NCI-H2171 (cell line): ENCODE measurements at regions not wholly inside any gene's neighbourhood (a gene's known extent, or its start where the extent isn't known, plus 50 kb on each side); places are given as distances from the start of the nearest gene placed in this dataset.
A peak's percentile ranks its signal among the peaks of the same experiment; 100 is the strongest.

Experiments
- DNase-seq: peaks from one replicate; lab custom pipeline; 2025; lab: John Stamatoyannopoulos, UW

- peak; percentile 59 for DNase-seq
Measured at GRCh38 chr9:88733651-88734421, 198.9 kb downstream of the NXNL2 start.

DNA sequence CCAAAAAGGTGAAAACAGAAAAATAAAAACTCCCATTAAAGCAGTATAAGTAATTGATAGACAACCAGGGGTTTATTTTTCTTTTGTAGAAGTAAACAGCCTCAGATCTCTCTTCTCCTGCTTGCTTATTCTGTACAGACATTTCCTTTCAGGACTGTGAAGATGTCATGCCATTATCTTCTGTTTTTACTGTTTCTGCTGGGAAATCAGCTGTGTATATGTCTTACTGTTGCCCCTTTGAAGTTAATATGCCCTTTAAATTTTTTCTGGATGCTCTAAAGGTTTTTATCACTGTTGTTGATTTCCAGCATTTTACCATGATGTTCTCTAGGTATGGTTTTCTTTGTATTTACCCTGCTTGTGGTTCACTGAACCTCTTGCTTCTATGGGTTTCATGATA lies 199.5 kb downstream of the NXNL2 start:
- no peak for DNase-seq

GRCh38 chr9:88736136-88736637 lies 201.2 kb downstream of the NXNL2 start:
- DNase-seq = no peak

GRCh38 chr9:88737031-88737430 lies 202.1 kb downstream of the NXNL2 start:
- DNase-seq = no peak

GRCh38 chr9:88737876-88738275 lies 202.9 kb downstream of the NXNL2 start:
- no peak for DNase-seq

DNA sequence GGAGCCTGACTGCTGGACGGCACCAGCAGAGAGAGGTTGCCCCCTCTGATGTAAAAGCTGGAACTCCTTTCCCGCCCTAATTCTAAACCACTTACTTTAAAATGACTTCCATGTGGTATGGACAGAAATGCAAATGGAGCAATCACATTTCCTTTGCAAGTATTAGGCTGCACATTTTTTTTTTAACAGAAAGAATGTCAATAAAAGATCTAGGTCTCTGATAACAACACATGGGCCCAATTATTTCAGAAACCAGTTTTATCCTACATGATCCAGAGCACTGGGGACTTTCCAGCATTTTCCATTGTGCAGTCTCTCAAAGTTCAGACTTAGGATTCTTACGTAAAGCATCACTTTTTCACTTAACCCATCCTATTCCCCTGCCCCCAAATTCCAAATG lies 203.7 kb downstream of the NXNL2 start:
- no peak for DNase-seq

- DNase-seq = no peak
Measured at GRCh38 chr9:88739373-88739772, 204.4 kb downstream of the NXNL2 start.

- DNase-seq = no peak
Measured at GRCh38 chr9:88740844-88741243, 205.9 kb downstream of the NXNL2 start.

DNA sequence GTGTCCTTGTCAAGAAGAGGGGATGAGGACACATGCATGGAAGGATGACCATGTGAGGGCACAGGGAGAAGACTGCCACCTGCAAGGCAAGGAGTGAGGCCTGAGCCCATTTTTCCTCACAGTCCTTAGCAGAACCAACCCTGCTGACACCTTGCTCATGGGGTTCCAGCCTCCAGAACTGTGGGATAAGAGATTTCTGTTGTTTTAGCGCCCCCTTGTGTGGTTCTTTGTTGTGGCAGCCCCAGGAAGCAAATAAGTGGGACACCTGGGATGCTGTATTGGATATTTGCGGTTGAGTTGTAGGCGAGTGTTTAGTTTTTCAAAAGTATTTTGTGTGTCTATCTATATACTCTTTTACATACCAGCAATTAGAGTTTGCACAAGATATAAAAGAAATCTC lies 206.4 kb downstream of the NXNL2 start:
- DNase-seq = no peak

GRCh38 chr9:88742483-88742882 lies 207.5 kb downstream of the NXNL2 start:
- DNase-seq = no peak

DNA sequence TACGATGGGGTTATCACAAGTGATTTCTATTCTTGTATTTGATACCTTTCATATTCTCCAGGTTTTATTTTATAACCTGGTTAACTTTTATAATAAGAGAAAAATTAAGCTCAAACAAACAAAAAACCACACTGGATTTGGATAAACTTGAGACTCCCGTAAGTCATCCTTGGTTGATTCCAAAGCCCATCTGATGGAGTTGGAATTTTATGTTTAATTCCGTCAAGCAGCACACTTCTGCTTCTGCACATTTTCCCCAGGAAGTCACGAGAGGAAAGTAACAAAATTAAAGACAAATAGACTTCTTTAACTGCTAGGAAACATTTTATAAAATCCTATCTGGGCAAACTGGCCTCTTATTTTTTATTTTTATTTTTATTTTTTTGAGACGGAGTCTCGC lies 207.9 kb downstream of the NXNL2 start:
- no peak for DNase-seq

- no peak for DNase-seq
Measured at GRCh38 chr9:88745276-88746001, 210.5 kb downstream of the NXNL2 start.

GRCh38 chr9:88746029-88746742 lies 211.2 kb downstream of the NXNL2 start:
- DNase-seq = no peak

DNA sequence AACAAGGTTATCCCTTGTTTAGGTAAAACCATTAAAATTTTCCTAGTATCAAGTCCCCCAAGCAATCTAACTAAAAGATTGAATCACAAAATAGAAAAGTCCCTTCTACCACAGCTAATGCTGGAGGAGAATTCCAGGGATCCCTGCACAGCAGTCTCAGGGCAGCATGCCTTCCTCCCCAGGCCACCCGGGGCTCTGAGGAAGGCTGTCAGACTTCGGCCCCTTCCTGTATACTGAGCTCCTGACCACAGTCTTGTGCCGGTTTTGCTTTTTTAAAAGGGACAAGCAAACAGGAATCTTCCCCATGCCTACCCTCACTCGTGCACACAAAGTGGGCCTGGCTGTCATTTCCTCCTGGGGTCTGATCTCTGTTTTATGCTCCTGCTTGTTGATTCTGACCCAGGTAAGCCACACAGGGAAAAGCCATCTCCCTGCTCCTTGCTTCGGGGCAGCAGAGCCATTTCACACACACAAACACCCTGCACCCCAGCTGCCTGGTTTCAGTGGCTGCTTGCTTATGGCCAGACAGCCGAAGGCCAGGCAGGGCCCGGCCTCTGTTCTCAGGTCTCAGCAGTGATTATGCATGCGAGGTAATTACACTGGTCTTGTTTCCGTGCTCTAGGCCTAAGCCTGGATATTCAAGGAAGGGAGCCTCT lies 211.9 kb downstream of the NXNL2 start:
- no peak for DNase-seq

DNA sequence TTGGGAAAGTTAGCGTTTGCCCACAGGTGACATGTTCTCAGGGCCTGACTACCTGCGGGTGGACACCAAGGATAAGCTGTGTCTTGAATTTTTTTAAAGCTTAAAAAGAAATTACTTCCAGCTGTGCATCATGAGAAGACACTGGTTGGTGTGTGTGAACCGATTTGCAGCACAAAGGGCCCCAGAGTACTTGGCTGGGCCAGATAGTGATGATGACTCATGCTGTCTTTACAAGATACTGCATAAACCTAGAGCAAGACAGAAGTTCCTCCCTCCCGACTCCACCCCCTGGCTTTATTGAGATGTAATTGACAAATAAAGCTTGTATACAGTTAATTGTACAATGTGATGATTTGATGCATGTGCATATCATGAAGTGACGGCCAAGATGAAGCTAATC lies 212.8 kb downstream of the NXNL2 start:
- DNase-seq = no peak

DNA sequence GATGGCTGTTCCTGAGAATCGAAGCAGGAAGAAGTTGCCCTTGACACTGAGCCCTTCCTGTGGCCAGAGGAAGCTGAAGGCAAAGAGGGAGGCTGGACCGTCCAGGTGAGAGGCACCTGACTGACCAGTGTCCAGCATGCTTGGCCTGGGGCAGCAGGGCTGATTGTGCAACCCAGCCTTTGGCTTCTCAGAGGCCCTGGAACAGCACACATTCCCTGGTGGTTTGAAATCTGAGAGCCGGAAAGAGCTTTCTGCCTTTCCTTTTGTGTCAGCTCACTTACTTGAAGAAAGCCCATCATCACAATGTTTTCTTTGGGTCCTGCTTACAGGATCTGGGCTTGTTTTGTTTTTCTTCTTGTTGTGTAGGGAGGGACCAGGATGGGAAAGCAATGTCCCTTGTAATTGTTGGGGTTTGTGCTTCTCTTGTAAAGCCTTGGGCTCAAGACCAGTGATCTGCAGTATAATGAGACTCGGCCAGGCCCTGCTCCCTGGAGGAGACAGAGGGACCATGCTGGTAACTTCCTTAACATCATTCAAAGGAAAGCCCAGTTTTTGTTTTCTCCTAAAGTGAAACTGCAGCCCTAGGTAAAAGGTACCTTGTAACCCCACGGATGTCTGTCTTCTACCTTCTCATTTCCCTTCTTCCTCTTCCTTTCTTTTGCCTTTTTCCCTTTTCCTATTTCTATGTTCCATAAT lies 213.7 kb downstream of the NXNL2 start:
- no peak for DNase-seq

DNA sequence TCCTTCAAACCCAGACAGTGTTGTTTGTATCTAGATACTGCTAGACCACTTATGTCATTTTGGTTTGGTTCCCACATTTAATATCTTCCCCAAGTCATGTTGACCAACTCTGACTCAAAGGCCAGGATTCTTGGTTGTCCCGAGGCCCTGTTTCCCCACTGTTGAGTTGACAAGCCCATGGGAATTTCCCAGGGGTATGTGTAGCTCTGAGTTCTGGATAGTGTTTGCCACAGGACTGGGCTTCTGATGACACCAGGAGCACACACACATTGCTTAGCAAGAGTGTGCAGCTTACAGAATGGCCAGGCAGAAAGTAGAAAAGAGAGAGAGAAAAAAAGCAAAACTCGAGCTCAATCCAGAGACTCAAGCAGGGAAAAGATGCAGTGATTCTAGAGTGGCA lies 214.4 kb downstream of the NXNL2 start:
- DNase-seq = no peak

- DNase-seq = no peak
Measured at GRCh38 chr9:88750832-88751360, 215.9 kb downstream of the NXNL2 start.

- no peak for DNase-seq
Measured at GRCh38 chr9:88751781-88752180, 216.8 kb downstream of the NXNL2 start.

DNA sequence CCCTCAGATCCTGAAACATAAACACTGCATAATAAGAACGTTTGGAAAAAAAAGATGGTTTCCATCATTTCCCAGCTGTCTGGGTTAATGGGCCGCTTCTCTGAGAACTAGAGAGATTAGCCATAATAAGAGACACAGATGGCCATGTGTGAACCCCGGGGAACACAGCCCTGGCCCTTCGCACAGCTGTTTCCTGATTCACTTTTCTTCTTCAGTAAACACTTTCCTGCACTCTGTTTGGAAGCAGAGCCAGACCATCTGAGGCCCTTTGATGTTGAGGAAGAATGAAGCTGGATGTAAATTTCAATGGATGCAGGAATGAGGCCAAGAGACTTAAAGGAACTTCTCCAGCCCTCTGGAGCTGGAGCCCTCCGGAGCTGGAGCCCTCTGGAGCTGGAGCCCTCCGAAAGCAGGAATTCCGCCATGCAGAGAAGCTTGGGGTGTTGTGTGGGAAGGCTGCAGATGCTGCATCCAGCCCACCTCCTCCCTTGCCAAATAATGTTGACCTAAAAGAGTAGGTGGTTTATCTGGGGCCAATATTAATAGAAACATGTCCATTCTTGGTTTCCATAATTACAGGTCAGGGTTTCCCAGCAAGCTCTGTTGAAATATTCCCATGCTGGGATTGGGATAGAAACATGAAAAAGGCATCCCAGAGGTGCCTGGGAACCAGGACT lies 218.9 kb downstream of the NXNL2 start:
- DNase-seq = peak; percentile 51

DNA sequence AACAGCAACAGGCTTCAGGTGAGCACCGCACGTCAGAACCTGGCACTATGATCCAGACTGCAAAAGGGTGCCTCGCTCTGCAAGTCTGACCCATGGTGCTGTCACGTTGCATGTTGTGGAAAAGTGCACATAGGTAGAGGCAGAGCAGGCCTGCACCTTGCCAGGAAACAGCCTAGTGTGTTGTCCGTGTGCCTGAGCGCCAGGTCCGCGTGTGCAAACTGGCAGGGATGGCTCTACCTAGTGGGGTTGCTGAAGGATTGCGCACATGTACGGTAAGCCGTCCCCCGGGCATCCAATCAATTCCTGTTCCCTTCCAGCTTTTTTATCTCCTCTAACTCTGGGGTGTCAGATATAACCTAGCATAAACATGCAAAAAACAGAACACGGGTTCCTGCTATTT lies 219.5 kb downstream of the NXNL2 start:
- no peak for DNase-seq
